Upper lobe of left lung (tissue), 6 donors: ENCODE measurements at regions not wholly inside any gene's neighbourhood (a gene's known extent, or its start where the extent isn't known, plus 50 kb on each side); places are given as distances from the start of the nearest gene placed in this dataset.

ENCODE experiments used
- ATAC-seq, 2 donors: fragments of 200-7000 bp; cut with Tn5 transposase; one replicate each; pipeline ENCODE4 v1.9.1; 2022; ENCODE audit warnings: mild to moderate bottlenecking in 2 of 2, moderate library complexity in 2 of 2; ENCODE audit not compliant: low FRiP score in 2 of 2
- DNase-seq, 2 donors: peaks; one replicate each; pipeline ENCODE4 v3.0.0-alpha.2; 2019 to 2020
- H3K27ac ChIP-seq, 4 donors: fragments of 200-600 bp; sonication (generic); one replicate each; pipeline ENCODE4 v1.5.1; 2016 to 2019
- H3K27me3 ChIP-seq, 4 donors: fragments of 200-600 bp; sonication (generic); one replicate each; pipeline ENCODE4 v1.5.1; 2017 to 2019
- H3K36me3 ChIP-seq, 4 donors: fragments of 200-600 bp; sonication (generic); one replicate each; pipeline ENCODE4 v1.5.1; 2016 to 2019
- H3K4me1 ChIP-seq, 4 donors: fragments of 200-600 bp; sonication (generic); one replicate each; pipeline ENCODE4 v1.5.1; 2018 to 2019
- H3K4me3 ChIP-seq, 4 donors: fragments of 200-600 bp; sonication (generic); one replicate each; pipeline ENCODE4 v1.5.1; 2017 to 2019; ENCODE audit warnings: mild to moderate bottlenecking in 2 of 4, moderate library complexity in 1 of 4
- H3K9me3 ChIP-seq, 4 donors: fragments of 200-600 bp; sonication (generic); one replicate each; pipeline ENCODE4 v1.5.1; 2018 to 2019
- EP300 ChIP-seq, 4 donors: sonication (generic); formaldehyde crosslinking; IDR thresholded peaks; one replicate each; pipeline ENCODE4 v1.5.1; 2017; ENCODE audit warnings: antibody characterized with exemption in 4 of 4, control low read depth in 2 of 4
- POLR2A ChIP-seq, 4 donors: fragments of 450-650 bp; IDR thresholded peaks; one replicate each; pipeline ENCODE4 v1.5.1; 2016 to 2017; ENCODE audit warnings: antibody characterized with exemption in 4 of 4, mild to moderate bottlenecking in 2 of 4
- POLR2AphosphoS5 ChIP-seq, 2 donors: sonication (generic); formaldehyde crosslinking; IDR thresholded peaks; one replicate each; pipeline ENCODE4 v1.5.1; 2017; ENCODE audit warnings: antibody characterized with exemption in 2 of 2
- WGBS, 2 donors: methylation state at CpG; one replicate each; pipeline ENCODE4 v1.1.5; 2017 to 2018; 5-methylcytosine and 5-hydroxymethylcytosine counted together
- TF ChIP-seq, protein P1 (sequence below), 6 experiments: fragments of 450-650 bp in 4 of 6; fragments of 200-600 bp in 2 of 6; sonication (generic) in 2 of 6; IDR thresholded peaks; one replicate each; pipeline ENCODE4 v1.5.1; 2016 to 2019; ENCODE audit warnings: antibody characterized with exemption in 6 of 6
- donor health status: DM: no; HTN: no; CAD: no; lungs with moderate emphysema.
- donor health status: DM: no; HTN: yes; CAD: no; lungs with severe emphysema.

DNA sequence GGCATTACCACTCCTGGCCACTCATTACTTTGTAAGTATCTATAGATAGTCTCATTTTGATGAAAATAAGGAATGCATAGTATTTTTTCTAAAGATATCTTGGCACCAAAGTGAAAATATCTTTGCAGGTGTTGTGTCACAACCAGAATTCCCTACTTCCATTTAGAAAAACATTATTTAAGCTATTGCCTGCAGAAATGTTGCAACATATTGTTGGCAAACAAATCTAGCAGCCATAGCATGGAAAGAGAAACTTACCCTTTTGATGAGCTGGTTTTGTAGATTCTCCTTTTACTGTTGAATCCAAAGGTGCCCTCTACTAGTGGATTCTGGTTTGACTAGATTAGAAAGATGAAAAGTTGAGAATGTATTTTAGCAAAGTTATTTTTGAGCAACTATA is 138.8 kb downstream of the AREG start:
- Histone ChIP-seq H3K9me3 (no peaks in the 10 kb centered on the region), H3K4me3 (no peak overlapping the region), H3K27ac (no peak overlapping the region), H3K36me3 (no peaks in the 10 kb centered on the region), H3K4me1 (no peaks in the 10 kb centered on the region), H3K27me3 (no peaks in the 10 kb centered on the region)
- DNase-seq (no peak), ATAC-seq (no peak)
- TF ChIP-seq EP300 (IDR thresholded peaks at IDR 0.05) (no peak), POLR2A (IDR thresholded peaks at IDR 0.05) (no peak), POLR2AphosphoS5 (IDR thresholded peaks at IDR 0.05) (no peak)
- TF ChIP-seq, protein P1, sequence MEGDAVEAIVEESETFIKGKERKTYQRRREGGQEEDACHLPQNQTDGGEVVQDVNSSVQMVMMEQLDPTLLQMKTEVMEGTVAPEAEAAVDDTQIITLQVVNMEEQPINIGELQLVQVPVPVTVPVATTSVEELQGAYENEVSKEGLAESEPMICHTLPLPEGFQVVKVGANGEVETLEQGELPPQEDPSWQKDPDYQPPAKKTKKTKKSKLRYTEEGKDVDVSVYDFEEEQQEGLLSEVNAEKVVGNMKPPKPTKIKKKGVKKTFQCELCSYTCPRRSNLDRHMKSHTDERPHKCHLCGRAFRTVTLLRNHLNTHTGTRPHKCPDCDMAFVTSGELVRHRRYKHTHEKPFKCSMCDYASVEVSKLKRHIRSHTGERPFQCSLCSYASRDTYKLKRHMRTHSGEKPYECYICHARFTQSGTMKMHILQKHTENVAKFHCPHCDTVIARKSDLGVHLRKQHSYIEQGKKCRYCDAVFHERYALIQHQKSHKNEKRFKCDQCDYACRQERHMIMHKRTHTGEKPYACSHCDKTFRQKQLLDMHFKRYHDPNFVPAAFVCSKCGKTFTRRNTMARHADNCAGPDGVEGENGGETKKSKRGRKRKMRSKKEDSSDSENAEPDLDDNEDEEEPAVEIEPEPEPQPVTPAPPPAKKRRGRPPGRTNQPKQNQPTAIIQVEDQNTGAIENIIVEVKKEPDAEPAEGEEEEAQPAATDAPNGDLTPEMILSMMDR (IDR thresholded peaks at IDR 0.05) = no peak

DNA sequence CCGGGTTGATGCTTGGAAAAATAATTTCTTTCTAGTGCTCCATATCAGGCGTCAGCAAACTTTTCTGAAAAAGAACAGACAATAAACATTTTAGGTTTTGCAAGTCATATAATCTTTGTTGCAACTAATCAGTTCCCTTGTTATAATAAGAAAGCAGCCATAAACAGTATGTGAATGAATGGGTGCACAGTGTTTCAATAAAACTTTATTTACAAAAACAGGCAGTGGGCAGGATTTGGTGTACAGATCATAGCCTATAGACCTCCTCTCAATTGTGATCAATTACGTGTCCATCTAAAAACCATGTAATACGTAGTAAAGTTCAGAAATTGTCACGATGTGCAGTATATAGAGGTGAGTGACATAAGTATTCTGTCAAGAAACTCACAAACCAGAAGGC is 143.4 kb downstream of the AREG start:
- 91% methylated on average over 5 of the region's 5 CpGs for WGBS, 2 donors
- Histone ChIP-seq H3K4me3 (no peak overlapping the region), H3K27ac (no peak overlapping the region), H3K36me3 (no peaks in the 10 kb centered on the region), H3K4me1 (no peaks in the 10 kb centered on the region), H3K9me3 (no peaks in the 10 kb centered on the region), H3K27me3 (no peaks in the 10 kb centered on the region)
- ATAC-seq (no peak), DNase-seq (no peak)
- TF ChIP-seq POLR2A (IDR thresholded peaks at IDR 0.05) = no peak
- no peak for TF ChIP-seq EP300 (IDR thresholded peaks at IDR 0.05)
- TF ChIP-seq POLR2AphosphoS5 (IDR thresholded peaks at IDR 0.05) = no peak
- TF ChIP-seq, protein P1 (IDR thresholded peaks at IDR 0.05) = no peak

DNA sequence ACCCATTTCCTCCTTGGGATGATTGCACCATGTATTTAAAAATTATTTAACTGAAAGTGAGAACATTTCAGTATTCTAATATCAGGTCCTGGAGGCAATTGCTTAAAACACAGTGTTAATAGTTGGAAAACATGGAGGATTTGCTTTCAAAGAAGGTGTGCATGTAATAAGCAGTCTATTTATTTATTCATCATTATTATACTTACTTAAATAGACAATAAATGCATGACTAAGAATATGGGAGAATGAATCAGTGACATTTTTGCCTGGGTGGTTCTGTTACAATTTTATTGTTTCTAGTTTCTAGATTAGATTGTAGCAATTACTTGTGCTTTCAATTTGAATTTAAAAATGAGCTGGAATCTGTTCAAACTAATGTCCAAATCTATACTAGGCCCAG is 145.5 kb downstream of the AREG start:
- TF ChIP-seq POLR2A (IDR thresholded peaks at IDR 0.05) (no peak), EP300 (IDR thresholded peaks at IDR 0.05) (no peak), POLR2AphosphoS5 (IDR thresholded peaks at IDR 0.05) (no peak)
- TF ChIP-seq, protein P1 (IDR thresholded peaks at IDR 0.05) = no peak
- no peaks in the 10 kb centered on the region for H3K9me3 ChIP-seq
- H3K27ac ChIP-seq = no peak overlapping the region
- no peaks in the 10 kb centered on the region for H3K4me1 ChIP-seq
- H3K36me3 ChIP-seq = no peaks in the 10 kb centered on the region
- ATAC-seq (no peak), DNase-seq (no peak)
- H3K27me3 ChIP-seq = no peaks in the 10 kb centered on the region
- H3K4me3 ChIP-seq = no peak overlapping the region

DNA sequence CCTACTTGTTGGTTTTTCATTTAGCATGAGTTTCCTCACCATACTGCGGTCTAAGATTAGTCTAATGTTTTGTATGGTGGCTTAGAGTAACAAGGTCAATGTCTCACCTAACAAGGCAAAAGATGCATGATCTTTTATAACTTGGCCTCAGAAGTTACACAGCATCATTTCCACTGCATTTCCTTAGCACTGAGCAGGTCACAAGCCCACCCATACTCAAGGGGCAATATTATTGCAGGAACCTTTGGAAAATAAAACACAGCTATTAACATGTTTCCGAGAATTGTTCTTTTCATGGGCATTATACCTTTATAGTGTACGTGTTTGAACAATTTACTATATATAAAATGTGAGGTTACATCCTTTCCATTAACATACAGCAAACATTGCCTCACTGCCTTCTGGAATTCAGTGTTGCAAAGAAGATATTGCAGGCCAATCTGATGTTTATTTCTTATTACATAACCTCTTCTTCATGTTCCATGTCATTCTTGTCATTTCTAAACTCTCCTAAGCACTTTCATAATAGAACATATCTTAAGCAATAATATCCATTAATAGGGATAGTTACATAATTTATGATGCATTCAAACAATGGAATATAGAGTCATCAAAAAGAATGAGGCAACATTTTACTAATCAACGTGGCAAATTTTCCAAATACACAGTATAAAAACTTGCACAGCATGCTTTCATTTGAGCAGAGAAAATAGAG is 153.8 kb downstream of the AREG start:
- no peak for TF ChIP-seq EP300 (IDR thresholded peaks at IDR 0.05)
- TF ChIP-seq POLR2AphosphoS5 (IDR thresholded peaks at IDR 0.05) = no peak
- TF ChIP-seq, protein P1 (IDR thresholded peaks at IDR 0.05) = no peak
- TF ChIP-seq POLR2A (IDR thresholded peaks at IDR 0.05) = no peak
- Histone ChIP-seq H3K9me3 (peaks cover 0 to 12% (median 9%) of the 10 kb centered on the region in 4 donors), H3K27me3 (no peaks in the 10 kb centered on the region), H3K4me1 (no peaks in the 10 kb centered on the region), H3K36me3 (no peaks in the 10 kb centered on the region), H3K27ac (no peak overlapping the region), H3K4me3 (no peak overlapping the region)
- DNase-seq (no peak), ATAC-seq (no peak)
- WGBS, 2 donors = 74 to 75% methylated on average over 4 of the region's 4 CpGs

DNA sequence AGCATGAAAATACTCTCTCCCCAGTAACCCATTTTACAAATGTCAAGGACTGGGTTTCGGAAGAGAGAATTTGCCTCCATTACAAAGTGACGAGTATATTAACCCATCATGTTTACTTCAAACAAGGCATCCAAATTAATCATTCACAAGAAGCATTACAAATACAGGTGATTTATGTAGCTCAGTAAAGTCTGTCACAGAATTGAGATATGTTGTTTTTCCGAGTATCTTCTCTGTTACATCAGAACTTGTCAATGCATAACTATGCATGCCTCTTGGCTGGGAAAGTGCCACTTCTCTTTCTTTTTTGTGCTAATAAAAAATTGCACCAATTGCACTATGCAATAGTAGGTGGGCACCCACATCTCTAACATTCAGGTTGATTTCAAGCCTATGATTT is 158.2 kb downstream of the AREG start:
- ATAC-seq (no peak), DNase-seq (no peak)
- TF ChIP-seq POLR2A (IDR thresholded peaks at IDR 0.05) (no peak), EP300 (IDR thresholded peaks at IDR 0.05) (no peak), POLR2AphosphoS5 (IDR thresholded peaks at IDR 0.05) (no peak)
- TF ChIP-seq, protein P1 (IDR thresholded peaks at IDR 0.05) = no peak
- Histone ChIP-seq H3K27me3 (no peaks in the 10 kb centered on the region), H3K36me3 (no peaks in the 10 kb centered on the region), H3K4me1 (no peaks in the 10 kb centered on the region), H3K9me3 (no peaks in the 10 kb centered on the region), H3K4me3 (no peak overlapping the region), H3K27ac (no peak overlapping the region)
- 89 to 93% methylated on average over 3 of the region's 3 CpGs for WGBS, 2 donors
